GM21381 (cell line): ENCODE measurements at regions not wholly inside any gene's neighbourhood (a gene's known extent, or its start where the extent isn't known, plus 50 kb on each side); places are given as distances from the start of the nearest gene placed in this dataset.
"Not testable (repeated sequence)": the region's sequence is repeated elsewhere in the genome, so short reads cannot be mapped to it uniquely, and the experiment has no call there.

Experiments
- ATAC-seq: cut with Tn5 transposase; IDR thresholded peaks from one replicate; pipeline ENCODE4 v1.9.1; 2021; ENCODE audit warnings: mild to moderate bottlenecking, moderate library complexity; ENCODE audit not compliant: unreplicated experiment

GRCh38 chr3:11713171-11713570 is 69.5 kb upstream of the VGLL4 start:
- ATAC-seq, result no peak

GRCh38 chr3:11712646-11713045 is 68.9 kb upstream of the VGLL4 start:
- no peak for ATAC-seq

GRCh38 chr3:11711876-11712275 is 68.2 kb upstream of the VGLL4 start:
- no peak for ATAC-seq

GRCh38 chr3:11709782-11710181 is 66.1 kb upstream of the VGLL4 start:
- ATAC-seq, result no peak

DNA sequence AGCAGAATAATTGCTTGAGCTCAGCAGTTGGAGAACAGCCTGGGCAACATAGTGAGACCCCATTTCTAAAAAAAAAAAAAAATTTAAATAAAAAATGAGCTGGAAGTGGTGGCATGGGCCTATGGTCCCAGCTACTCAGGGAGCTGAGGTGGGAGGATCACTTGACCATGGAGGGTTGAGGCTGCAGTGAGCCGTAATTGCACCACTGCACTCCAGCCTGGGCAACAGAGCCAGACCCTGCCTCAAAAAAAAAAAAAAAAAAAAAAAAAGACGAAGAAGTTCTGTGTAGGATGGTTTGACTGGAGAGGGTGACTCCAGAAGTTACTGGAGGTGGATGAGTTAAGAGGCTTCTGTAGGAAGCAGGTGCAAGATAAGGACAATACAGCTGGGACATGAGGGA is 63.4 kb upstream of the VGLL4 start:
- not testable (repeated sequence) for ATAC-seq

DNA sequence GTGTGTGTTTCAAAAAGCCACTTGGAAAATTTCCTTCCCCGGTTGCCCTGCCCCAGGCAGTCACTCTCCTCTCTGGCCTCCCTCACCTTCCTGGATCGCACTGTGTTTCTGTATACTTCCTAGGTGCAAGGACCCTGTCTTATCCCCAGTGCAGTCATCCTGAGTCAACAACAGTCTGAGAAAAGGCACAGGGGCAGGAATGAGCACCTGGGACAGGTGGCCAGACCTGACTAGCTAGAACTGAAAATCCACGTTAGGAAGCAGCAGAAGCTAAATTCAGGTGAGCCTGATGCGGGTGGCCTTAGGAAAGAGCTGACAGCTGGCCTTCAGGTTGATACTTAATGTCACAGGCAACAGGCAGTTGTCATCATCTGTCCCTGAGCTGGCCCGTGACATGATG is 62.9 kb upstream of the VGLL4 start:
- ATAC-seq, result no peak

- ATAC-seq, result no peak
Observed at GRCh38 chr3:11705049-11705448, 61.3 kb upstream of the VGLL4 start.

DNA sequence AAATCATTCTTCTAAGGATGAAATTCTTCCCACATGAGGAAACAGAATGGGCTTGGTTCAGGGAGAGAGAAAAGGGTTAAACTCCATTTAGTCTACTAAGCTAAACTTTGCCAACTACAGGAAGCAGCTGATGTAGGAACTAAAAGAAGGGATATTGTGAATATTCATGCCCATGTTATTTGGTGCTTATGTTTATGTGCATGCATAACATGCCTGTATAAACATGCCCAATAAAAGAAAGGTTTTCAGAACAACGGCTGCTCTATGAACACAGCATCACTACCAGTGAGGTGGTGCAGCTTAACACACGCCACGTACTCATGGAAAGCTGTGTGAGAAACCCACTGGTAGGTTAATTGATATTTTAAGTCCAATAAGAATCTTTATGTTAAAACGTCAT is 59.4 kb upstream of the VGLL4 start:
- ATAC-seq, result no peak

- ATAC-seq, result no peak
Observed at GRCh38 chr3:11699083-11699427, 55.3 kb upstream of the VGLL4 start.

DNA sequence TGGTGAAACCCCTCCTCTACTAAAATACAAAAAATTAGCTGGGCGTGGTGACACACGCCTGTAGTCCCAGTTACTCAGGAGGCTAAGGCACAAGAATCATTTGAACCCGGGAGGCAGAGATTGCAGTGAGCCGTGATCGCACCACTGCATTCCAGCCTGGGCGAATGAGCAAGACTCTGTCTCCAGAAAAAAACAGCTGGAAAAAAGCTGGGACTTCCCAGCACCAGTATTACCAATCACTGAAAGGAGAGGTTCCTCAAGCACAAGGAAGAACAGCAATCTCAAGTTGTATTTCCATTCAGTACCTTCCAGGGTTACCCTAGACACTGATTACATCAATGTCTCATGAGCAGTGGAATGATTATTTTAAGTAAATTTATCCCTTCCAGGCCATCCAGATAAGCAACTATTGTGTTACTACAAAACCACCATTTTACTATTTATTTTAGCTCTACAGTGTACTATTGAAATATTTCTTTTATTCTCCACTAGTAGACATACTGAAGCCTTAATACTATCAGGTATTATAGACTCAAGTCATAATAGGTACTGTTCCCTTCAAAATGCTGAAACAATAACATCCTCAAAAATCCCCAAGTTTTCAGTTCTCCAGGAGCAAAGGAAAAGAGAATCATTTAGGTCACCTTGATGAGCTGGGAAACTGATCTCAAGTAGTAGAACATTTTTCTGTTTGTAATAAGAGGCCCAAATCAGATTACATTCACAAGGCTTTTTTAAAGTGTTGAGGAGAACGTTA is 54.8 kb upstream of the VGLL4 start:
- ATAC-seq, result no peak

DNA sequence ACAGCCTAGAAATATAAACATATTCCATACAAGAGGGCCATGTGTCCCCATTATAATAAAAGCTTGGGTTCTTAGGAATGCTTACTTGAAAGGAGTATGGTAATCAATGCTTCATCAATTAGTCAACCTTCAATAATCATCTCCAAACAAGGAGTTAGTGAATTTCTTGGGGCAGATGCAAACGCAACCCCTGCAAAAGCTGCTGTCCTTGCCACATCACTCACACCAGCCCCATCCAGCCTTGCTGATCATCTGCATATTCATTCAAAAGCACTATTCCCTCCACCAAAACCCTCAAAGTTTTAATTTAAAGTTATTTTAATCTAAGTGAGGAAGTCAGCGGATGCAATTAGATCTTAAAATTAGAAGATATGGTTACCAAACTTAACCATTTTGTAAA is 54.0 kb upstream of the VGLL4 start:
- ATAC-seq, result no peak

- no peak for ATAC-seq
Observed at GRCh38 chr3:11696054-11696453, 52.3 kb upstream of the VGLL4 start.
